ENCODE measurements at regions not wholly inside any gene's neighbourhood (a gene's known extent, or its start where the extent isn't known, plus 50 kb on each side); places are given as distances from the start of the nearest gene placed in this dataset.

- TF ChIP-seq CTCF (IDR thresholded peaks at IDR 0.05; ENCODE audit: poor library complexity) (no peak), EZH2 (IDR thresholded peaks at IDR 0.05; ENCODE audit: borderline replicate concordance) (no peak), EZH2phosphoT487 (IDR thresholded peaks at IDR 0.05; ENCODE audit: low read depth, severe bottlenecking, unreplicated experiment) (no peak)
Observed at GRCh38 chr3:89699771-89700170, 592.4 kb downstream of the EPHA3 start.

Data from hepatocyte (in vitro differentiated cells).